IMR-90 (cell line): ENCODE measurements at regions not wholly inside any gene's neighbourhood (a gene's known extent, or its start where the extent isn't known, plus 50 kb on each side); places are given as distances from the start of the nearest gene placed in this dataset.

Experiments used
- ATAC-seq: fragments of 200-7000 bp; cut with Tn5 transposase; 2 replicates; pipeline ENCODE4 v1.9.1; 2020; ENCODE audit warnings: low read depth, mild to moderate bottlenecking, moderate library complexity
- BruUV-seq: library from RNA; stranded (reverse); fragments of 400-500 nt; replicated peaks from 2 replicates; lab custom pipeline; 2021; lab: Mats Ljungman, UMichigan
- CTCF ChIA-PET: fragments of 300-600 bp; formaldehyde crosslinking; extraction: SDS; loops from one replicate; lab custom pipeline; 2021; ENCODE audit warnings: antibody characterized with exemption; lab: Yijun Ruan, JAX
- POLR2A ChIA-PET: fragments of 300-600 bp; sonication (Branson Sonifier 250); formaldehyde crosslinking; loops from one replicate; lab custom pipeline; 2022; ENCODE audit warnings: antibody characterized with exemption; ENCODE audit not compliant: unreplicated experiment; lab: Charles Lee
- DNase-seq: peaks from one replicate; pipeline ENCODE4 v3.0.0; 2013
- H2AFZ ChIP-seq: replicated peaks from 2 replicates; pipeline ENCODE3; 2013; ENCODE audit warnings: low read length, mild to moderate bottlenecking; ENCODE audit not compliant: poor library complexity
- H2AK5ac ChIP-seq: 2 replicates; pipeline ENCODE4 v1.6.1; 2013; ENCODE audit warnings: low read depth, low read length, inconsistent platforms
- H2AK9ac ChIP-seq: replicated peaks from 2 replicates; pipeline ENCODE3; 2013; ENCODE audit warnings: mild to moderate bottlenecking, low read depth, low read length, moderate library complexity; ENCODE audit not compliant: poor library complexity
- H2BK120ac ChIP-seq: 2 replicates; pipeline ENCODE4 v1.6.1; 2013; ENCODE audit warnings: low read depth, low read length, inconsistent platforms
- H2BK15ac ChIP-seq: 3 replicates; pipeline ENCODE4 v1.6.1; 2013; ENCODE audit warnings: low read depth, low read length, inconsistent platforms
- H2BK20ac ChIP-seq: 2 replicates; pipeline ENCODE4 v1.6.1; 2013; ENCODE audit warnings: low read depth, mild to moderate bottlenecking, inconsistent platforms, low read length, moderate library complexity
- H2BK5ac ChIP-seq: 2 replicates; pipeline ENCODE4 v1.6.1; 2013; ENCODE audit warnings: mild to moderate bottlenecking, low read depth, low read length, inconsistent platforms; ENCODE audit not compliant: poor library complexity, severe bottlenecking
- H3K14ac ChIP-seq: replicated peaks from 2 replicates; pipeline ENCODE4 v1.6.1; 2013; ENCODE audit warnings: low read depth, low read length, inconsistent platforms
- H3K18ac ChIP-seq: 2 replicates; pipeline ENCODE4 v1.6.1; 2013; ENCODE audit warnings: low read depth, low read length, control low read depth
- H3K23ac ChIP-seq: 2 replicates; pipeline ENCODE4 v1.6.1; 2013; ENCODE audit warnings: low read depth, low read length, inconsistent platforms
- H3K27ac ChIP-seq: 2 replicates; pipeline ENCODE4 v1.5.1; 2013; ENCODE audit warnings: mild to moderate bottlenecking, control low read depth, low read length; ENCODE audit not compliant: insufficient read depth
- H3K27me3 ChIP-seq: 2 replicates; pipeline ENCODE4 v1.6.1; 2013; ENCODE audit warnings: low read length; ENCODE audit not compliant: control insufficient read depth, insufficient read depth
- H3K36me3 ChIP-seq: 2 replicates; pipeline ENCODE4 v1.6.1; 2013; ENCODE audit warnings: low read length, mixed read lengths; ENCODE audit not compliant: control insufficient read depth, insufficient read depth
- H3K4ac ChIP-seq: 2 replicates; pipeline ENCODE4 v1.6.1; 2013; ENCODE audit warnings: low read depth, low read length, inconsistent platforms
- H3K4me1 ChIP-seq: 2 replicates; pipeline ENCODE4 v1.6.1; 2013; ENCODE audit warnings: low read length, mixed read lengths; ENCODE audit not compliant: control insufficient read depth, insufficient read depth
- H3K4me2 ChIP-seq: 2 replicates; pipeline ENCODE4 v1.6.1; 2013; ENCODE audit warnings: low read depth, mild to moderate bottlenecking, control low read depth, low read length, moderate library complexity
- H3K4me3 ChIP-seq: 2 replicates; pipeline ENCODE4 v1.5.1; 2013; ENCODE audit warnings: low read depth, mild to moderate bottlenecking, control low read depth, low read length, moderate library complexity; ENCODE audit not compliant: insufficient read depth
- H3K56ac ChIP-seq: 2 replicates; pipeline ENCODE4 v1.6.1; 2013; ENCODE audit warnings: low read length, inconsistent platforms; ENCODE audit not compliant: insufficient read depth; ENCODE audit errors: extremely low read depth
- H3K79me1 ChIP-seq, 2 experiments: 2 replicates each; pipeline ENCODE4 v1.6.1; 2013; ENCODE audit warnings: low read length in 2 of 2, inconsistent platforms in 1 of 2, low read depth in 1 of 2
- H3K9ac ChIP-seq: 2 replicates; pipeline ENCODE4 v1.6.1; 2013; ENCODE audit warnings: low read depth, low read length, control low read depth
- H3K9me1 ChIP-seq: 2 replicates; pipeline ENCODE4 v1.6.1; 2013; ENCODE audit warnings: low read length, inconsistent platforms; ENCODE audit not compliant: insufficient read depth
- H3K9me3 ChIP-seq: 2 replicates; pipeline ENCODE4 v1.6.1; 2013; ENCODE audit warnings: low read length; ENCODE audit not compliant: control insufficient read depth, insufficient read depth
- H4K20me1 ChIP-seq: 2 replicates; pipeline ENCODE4 v1.6.1; 2013; ENCODE audit warnings: low read length, inconsistent platforms; ENCODE audit not compliant: insufficient read depth
- H4K5ac ChIP-seq: 2 replicates; pipeline ENCODE4 v1.6.1; 2013; ENCODE audit warnings: mild to moderate bottlenecking, low read depth, low read length, control low read depth
- H4K8ac ChIP-seq, 2 experiments: 2 replicates each; pipeline ENCODE4 v1.6.1; 2013; ENCODE audit warnings: low read depth in 2 of 2, low read length in 2 of 2, control low read depth in 1 of 2, inconsistent platforms in 1 of 2
- H4K91ac ChIP-seq: 2 replicates; pipeline ENCODE4 v1.6.1; 2013; ENCODE audit warnings: low read depth, low read length, inconsistent platforms; ENCODE audit not compliant: insufficient read depth
- BHLHE40 ChIP-seq: fragments of 150-350 bp; IDR thresholded peaks from 2 replicates; pipeline ENCODE4 v1.6.1; 2016; ENCODE audit warnings: mild to moderate bottlenecking, low read depth, low read length
- CEBPB ChIP-seq: IDR thresholded peaks from 2 replicates; pipeline ENCODE4 v1.6.1; 2012; ENCODE audit warnings: low read depth, low read length, improper control_type of control experiment
- CHD1 ChIP-seq: IDR thresholded peaks from 2 replicates; pipeline ENCODE4 v1.6.1; 2012; ENCODE audit warnings: low read depth, low read length, improper control_type of control experiment
- ELK1 ChIP-seq: fragments of 150-350 bp; IDR thresholded peaks from 2 replicates; pipeline ENCODE4 v1.6.1; 2016; ENCODE audit warnings: low read depth, mild to moderate bottlenecking, low read length, moderate library complexity, borderline replicate concordance
- FOS ChIP-seq: fragments of 150-350 bp; IDR thresholded peaks from 2 replicates; pipeline ENCODE4 v1.6.1; 2016; ENCODE audit warnings: low read depth, low read length
- MAZ ChIP-seq: IDR thresholded peaks from 2 replicates; pipeline ENCODE4 v1.6.1; 2012; ENCODE audit warnings: low read depth, mild to moderate bottlenecking, low read length, improper control_type of control experiment, moderate library complexity, borderline replicate concordance
- MXI1 ChIP-seq: IDR thresholded peaks from 2 replicates; pipeline ENCODE4 v1.6.1; 2012; ENCODE audit warnings: low read depth, mild to moderate bottlenecking, low read length, moderate library complexity, borderline replicate concordance
- NFE2L2 ChIP-seq: fragments of 150-350 bp; IDR thresholded peaks from 2 replicates; pipeline ENCODE4 v1.6.1; 2016; ENCODE audit warnings: low read depth, mild to moderate bottlenecking, low read length
- POLR2A ChIP-seq: IDR thresholded peaks from 2 replicates; pipeline ENCODE4 v1.6.1; 2012; ENCODE audit warnings: mild to moderate bottlenecking, low read depth, low read length
- RAD21 ChIP-seq: IDR thresholded peaks from 2 replicates; pipeline ENCODE4 v1.6.1; 2012; ENCODE audit warnings: low read length, improper control_type of control experiment
- RCOR1 ChIP-seq: IDR thresholded peaks from 2 replicates; pipeline ENCODE4 v1.6.1; 2012; ENCODE audit warnings: mild to moderate bottlenecking, low read length, improper control_type of control experiment; ENCODE audit not compliant: insufficient replicate concordance
- RFX5 ChIP-seq: IDR thresholded peaks from 2 replicates; pipeline ENCODE4 v1.8.0; 2012; ENCODE audit warnings: low read depth, mild to moderate bottlenecking, low read length, moderate library complexity
- SMC3 ChIP-seq: fragments of 150-350 bp; IDR thresholded peaks from 2 replicates; pipeline ENCODE4 v1.6.1; 2016; ENCODE audit warnings: low read depth, mild to moderate bottlenecking, antibody characterized with exemption, low read length, moderate library complexity
- USF2 ChIP-seq: fragments of 150-350 bp; IDR thresholded peaks from 2 replicates; pipeline ENCODE4 v1.6.1; 2017; ENCODE audit warnings: mild to moderate bottlenecking, antibody characterized with exemption, low read length, low read depth
- WGBS, 2 experiments: methylation state at CpG; one replicate each; pipeline versions ENCODE4 v1.1.5 to v1.1.7; 2013; ENCODE audit warnings: missing lambda C conversion rate in 2 of 2; ENCODE audit not compliant: insufficient read length in 1 of 2; ENCODE audit errors: extremely low coverage in 2 of 2; 5-methylcytosine and 5-hydroxymethylcytosine counted together
- dilution Hi-C: fragments of 300-500 bp; cut with HindIII; formaldehyde crosslinking; loops from one replicate; pipeline ENCODE4 v1.14.3; 2018; ENCODE audit warnings: low sequenced_read_pairs; ENCODE audit not compliant: unreplicated experiment
- in situ Hi-C: fragments of 300-500 bp; cut with MboI; formaldehyde crosslinking; loops from 3 replicates; pipeline ENCODE4 v1.14.3; 2019; ENCODE audit warnings: low sequenced_read_pairs, inconsistent platforms, mixed read lengths
- intact Hi-C: fragments of 100-400 bp; cut with micrococcal nuclease; formaldehyde crosslinking; loops from 2 replicates; pipeline ENCODE4 v1.10.0; 2022
- TF ChIP-seq, protein P1 (sequence below): conservative IDR thresholded peaks from 2 replicates; pipeline ENCODE4 v1.5.1; 2012; ENCODE audit warnings: mild to moderate bottlenecking, low read depth, low read length, improper control_type of control experiment

DNA sequence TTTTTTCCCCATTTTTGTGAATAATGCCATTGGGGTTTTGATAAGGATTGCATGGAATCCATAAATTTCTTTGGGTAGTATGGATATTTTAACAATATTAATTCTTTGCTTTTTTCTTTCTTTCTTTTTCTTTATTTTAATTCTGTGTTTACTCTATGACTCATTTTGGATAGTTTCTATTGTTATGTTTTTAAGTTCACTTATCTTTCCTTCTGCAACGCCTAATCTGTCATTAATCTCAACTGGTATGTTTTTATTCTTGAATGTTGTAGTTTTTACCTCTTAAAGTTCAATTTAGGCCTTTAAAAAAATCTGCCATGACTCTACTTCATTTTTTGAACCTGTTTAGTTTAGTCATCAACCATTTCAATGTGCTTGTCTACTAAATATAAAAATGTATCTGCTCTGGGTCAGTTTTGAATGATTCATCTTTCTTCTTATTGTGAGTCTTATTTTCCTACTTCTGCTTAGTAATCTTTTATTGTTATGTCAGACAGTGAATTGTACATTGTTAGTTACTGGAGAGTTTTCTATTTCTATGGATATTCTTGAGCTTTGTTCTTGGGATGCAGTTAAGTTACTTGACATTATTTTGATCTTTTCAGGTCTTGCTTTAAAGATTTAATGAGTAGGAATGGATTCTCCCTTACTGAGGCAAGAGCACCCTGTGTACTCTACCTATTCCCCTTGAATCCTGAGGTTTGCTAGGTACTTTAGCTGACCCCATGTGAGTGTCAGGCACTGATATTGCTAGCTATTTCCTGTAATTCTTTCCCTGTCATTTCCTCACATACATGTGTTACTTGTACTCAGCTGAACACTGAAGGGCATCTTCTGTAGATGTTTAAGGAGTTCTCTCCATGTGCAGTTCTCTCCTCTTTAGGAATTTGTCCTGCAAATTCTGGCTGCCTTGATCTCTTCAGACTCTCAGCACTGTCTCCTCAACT is 104.2 kb downstream of the TFAP2B start:
- H2BK120ac ChIP-seq: no peak overlapping the region
- DNase-seq (no peak), ATAC-seq (no peak)
- H3K23ac ChIP-seq: no peak overlapping the region
- no peak overlapping the region for H3K4me2 ChIP-seq
- no peak overlapping the region for H3K18ac ChIP-seq
- H2AK9ac ChIP-seq: no peak overlapping the region
- intact Hi-C loops: no loop called here
- no peak overlapping the region for H4K8ac ChIP-seq
- no peak overlapping the region for H2BK20ac ChIP-seq
- H3K79me1 ChIP-seq: no peaks in the 10 kb centered on the region
- no CpG with 5 or more reads among the region's 1 CpG for WGBS, 2 experiments
- no peak overlapping the region for H4K5ac ChIP-seq
- H2AK5ac ChIP-seq: no peak overlapping the region
- H3K4ac ChIP-seq: no peak overlapping the region
- H3K14ac ChIP-seq: no peak overlapping the region
- dilution Hi-C loops: no loop called here
- peaks cover 2% of the 10 kb centered on the region; the same call in 1 of the 2 replicates for H3K9me3 ChIP-seq
- no peaks in the 10 kb centered on the region for H3K9me1 ChIP-seq
- H3K9ac ChIP-seq: no peak overlapping the region
- H3K27ac ChIP-seq: no peak overlapping the region
- no peaks in the 10 kb centered on the region for H3K4me1 ChIP-seq
- no peak overlapping the region for H4K91ac ChIP-seq
- H2BK5ac ChIP-seq: no peak overlapping the region
- ChIA-PET CTCF (no interaction called here), POLR2A (no interaction called here)
- H3K27me3 ChIP-seq: no peaks in the 10 kb centered on the region
- H2AFZ ChIP-seq: no peak overlapping the region
- H3K56ac ChIP-seq: no peak overlapping the region
- H4K20me1 ChIP-seq: no peaks in the 10 kb centered on the region
- in situ Hi-C loops: no loop called here
- no peak overlapping the region for H2BK15ac ChIP-seq
- no TSS peak for BruUV-seq
- H3K4me3 ChIP-seq: no peak overlapping the region
- no peaks in the 10 kb centered on the region for H3K36me3 ChIP-seq
- TF ChIP-seq USF2 (no peak), BHLHE40 (no peak), CHD1 (no peak), RAD21 (no peak), RCOR1 (no peak), ELK1 (no peak), RFX5 (no peak), SMC3 (no peak), FOS (no peak), MAZ (no peak), MXI1 (no peak), CEBPB (no peak), POLR2A (no peak), NFE2L2 (no peak)
- TF ChIP-seq, protein P1, sequence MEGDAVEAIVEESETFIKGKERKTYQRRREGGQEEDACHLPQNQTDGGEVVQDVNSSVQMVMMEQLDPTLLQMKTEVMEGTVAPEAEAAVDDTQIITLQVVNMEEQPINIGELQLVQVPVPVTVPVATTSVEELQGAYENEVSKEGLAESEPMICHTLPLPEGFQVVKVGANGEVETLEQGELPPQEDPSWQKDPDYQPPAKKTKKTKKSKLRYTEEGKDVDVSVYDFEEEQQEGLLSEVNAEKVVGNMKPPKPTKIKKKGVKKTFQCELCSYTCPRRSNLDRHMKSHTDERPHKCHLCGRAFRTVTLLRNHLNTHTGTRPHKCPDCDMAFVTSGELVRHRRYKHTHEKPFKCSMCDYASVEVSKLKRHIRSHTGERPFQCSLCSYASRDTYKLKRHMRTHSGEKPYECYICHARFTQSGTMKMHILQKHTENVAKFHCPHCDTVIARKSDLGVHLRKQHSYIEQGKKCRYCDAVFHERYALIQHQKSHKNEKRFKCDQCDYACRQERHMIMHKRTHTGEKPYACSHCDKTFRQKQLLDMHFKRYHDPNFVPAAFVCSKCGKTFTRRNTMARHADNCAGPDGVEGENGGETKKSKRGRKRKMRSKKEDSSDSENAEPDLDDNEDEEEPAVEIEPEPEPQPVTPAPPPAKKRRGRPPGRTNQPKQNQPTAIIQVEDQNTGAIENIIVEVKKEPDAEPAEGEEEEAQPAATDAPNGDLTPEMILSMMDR: no peak
